Sigmoid colon (tissue), 4 donors: ENCODE measurements at regions not wholly inside any gene's neighbourhood (a gene's known extent, or its start where the extent isn't known, plus 50 kb on each side); places are given as distances from the start of the nearest gene placed in this dataset.

ENCODE experiments used
- POLR2A ChIP-seq, 2 donors: fragments of 450-650 bp; IDR thresholded peaks; one replicate each; pipeline ENCODE4 v1.6.1; 2016; ENCODE audit warnings: antibody characterized with exemption in 2 of 2, mild to moderate bottlenecking in 2 of 2, moderate library complexity in 2 of 2
- POLR2AphosphoS5 ChIP-seq, 4 donors: sonication (generic); formaldehyde crosslinking; IDR thresholded peaks; one replicate each; pipeline ENCODE4 v1.6.1; 2017; ENCODE audit warnings: antibody characterized with exemption in 4 of 4
- TF ChIP-seq, protein P1 (sequence below), 4 experiments: fragments of 450-650 bp in 3 of 4; fragments of 200-600 bp in 1 of 4; IDR thresholded peaks; one replicate each; pipeline ENCODE4 v1.5.1; 2016 to 2019; ENCODE audit warnings: antibody characterized with exemption in 4 of 4, mild to moderate bottlenecking in 3 of 4, moderate library complexity in 2 of 4

DNA sequence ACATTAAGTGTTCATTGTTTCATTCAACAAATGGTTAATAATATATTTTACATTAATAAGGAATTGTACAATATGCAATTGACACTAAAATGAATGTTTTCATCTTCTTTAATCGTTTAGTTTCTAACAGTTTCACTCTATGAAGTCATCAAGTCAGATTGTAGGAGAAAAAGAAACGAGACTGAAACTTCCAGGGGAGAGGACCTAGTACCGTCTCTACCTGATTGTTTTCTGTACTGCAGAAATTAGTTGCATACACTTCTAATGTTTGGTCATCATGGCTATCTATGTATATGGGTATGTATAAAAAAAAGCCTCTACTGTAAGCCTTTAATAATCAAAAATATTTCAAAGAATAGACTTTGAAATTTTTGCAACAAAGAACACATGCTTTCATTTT lies 1350.9 kb downstream of the ARAP2 start:
- TF ChIP-seq, protein P1, sequence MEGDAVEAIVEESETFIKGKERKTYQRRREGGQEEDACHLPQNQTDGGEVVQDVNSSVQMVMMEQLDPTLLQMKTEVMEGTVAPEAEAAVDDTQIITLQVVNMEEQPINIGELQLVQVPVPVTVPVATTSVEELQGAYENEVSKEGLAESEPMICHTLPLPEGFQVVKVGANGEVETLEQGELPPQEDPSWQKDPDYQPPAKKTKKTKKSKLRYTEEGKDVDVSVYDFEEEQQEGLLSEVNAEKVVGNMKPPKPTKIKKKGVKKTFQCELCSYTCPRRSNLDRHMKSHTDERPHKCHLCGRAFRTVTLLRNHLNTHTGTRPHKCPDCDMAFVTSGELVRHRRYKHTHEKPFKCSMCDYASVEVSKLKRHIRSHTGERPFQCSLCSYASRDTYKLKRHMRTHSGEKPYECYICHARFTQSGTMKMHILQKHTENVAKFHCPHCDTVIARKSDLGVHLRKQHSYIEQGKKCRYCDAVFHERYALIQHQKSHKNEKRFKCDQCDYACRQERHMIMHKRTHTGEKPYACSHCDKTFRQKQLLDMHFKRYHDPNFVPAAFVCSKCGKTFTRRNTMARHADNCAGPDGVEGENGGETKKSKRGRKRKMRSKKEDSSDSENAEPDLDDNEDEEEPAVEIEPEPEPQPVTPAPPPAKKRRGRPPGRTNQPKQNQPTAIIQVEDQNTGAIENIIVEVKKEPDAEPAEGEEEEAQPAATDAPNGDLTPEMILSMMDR (IDR thresholded peaks at IDR 0.05): no peak
- TF ChIP-seq POLR2AphosphoS5 (IDR thresholded peaks at IDR 0.05) (no peak), POLR2A (IDR thresholded peaks at IDR 0.05) (no peak)
